ENCODE measurements at regions not wholly inside any gene's neighbourhood (a gene's known extent, or its start where the extent isn't known, plus 50 kb on each side); places are given as distances from the start of the nearest gene placed in this dataset.
A peak's percentile ranks its signal among the peaks of the same experiment; 100 is the strongest.
"Not testable (repeated sequence)": the region's sequence is repeated elsewhere in the genome, so short reads cannot be mapped to it uniquely, and the experiment has no call there.

GRCh38 chr5:101720033-101720432 is 576.1 kb downstream of the SLCO4C1 start:
- no peak for DNase-seq

- DNase-seq, result no peak
These were observed 578.4 kb downstream of the SLCO4C1 start for GRCh38 chr5:101717721-101718120.

- DNase-seq, result no peak
These were observed 579.1 kb downstream of the SLCO4C1 start for GRCh38 chr5:101716941-101717340.

- DNase-seq, result not testable (repeated sequence)
These were observed 580.3 kb downstream of the SLCO4C1 start for GRCh38 chr5:101715790-101716189.

- DNase-seq, result no peak
These were observed 606.8 kb downstream of the SLCO4C1 start for GRCh38 chr5:101689306-101689705.

GRCh38 chr5:101688156-101688555 is 607.9 kb downstream of the SLCO4C1 start:
- DNase-seq, result no peak

GRCh38 chr5:101687349-101687985 is 608.6 kb downstream of the SLCO4C1 start:
- DNase-seq, result no peak

- DNase-seq, result no peak
These were observed 609.4 kb downstream of the SLCO4C1 start for GRCh38 chr5:101686536-101687157.

GRCh38 chr5:101679816-101680215 is 616.3 kb downstream of the SLCO4C1 start:
- no peak for DNase-seq

- DNase-seq, result peak; percentile 41 to 51
These were observed 617.4 kb downstream of the SLCO4C1 start for GRCh38 chr5:101678481-101679193.

GRCh38 chr5:101677961-101678360 is 618.1 kb downstream of the SLCO4C1 start:
- DNase-seq, result no peak

GRCh38 chr5:101676646-101677045 is 619.4 kb downstream of the SLCO4C1 start:
- DNase-seq, result no peak

- DNase-seq, result no peak
These were observed 620.4 kb downstream of the SLCO4C1 start for GRCh38 chr5:101675510-101676219.

- no peak for DNase-seq
These were observed 623.0 kb downstream of the SLCO4C1 start for GRCh38 chr5:101673120-101673519.

GRCh38 chr5:101664071-101664791 is 631.9 kb downstream of the SLCO4C1 start:
- no peak for DNase-seq

- DNase-seq, result no peak
These were observed 632.5 kb downstream of the SLCO4C1 start for GRCh38 chr5:101663543-101663942.

- DNase-seq, result no peak
These were observed 633.8 kb downstream of the SLCO4C1 start for GRCh38 chr5:101662263-101662662.

- DNase-seq, result no peak
These were observed 637.7 kb downstream of the SLCO4C1 start for GRCh38 chr5:101658433-101658832.

GRCh38 chr5:101653996-101654395 is 642.1 kb downstream of the SLCO4C1 start:
- no peak for DNase-seq

- DNase-seq, result no peak
These were observed 648.2 kb downstream of the SLCO4C1 start for GRCh38 chr5:101647861-101648260.

GRCh38 chr5:101643794-101644193 is 652.3 kb downstream of the SLCO4C1 start:
- no peak for DNase-seq

- DNase-seq, result no peak
These were observed 658.5 kb downstream of the SLCO4C1 start for GRCh38 chr5:101637599-101637998.

GRCh38 chr5:101627770-101628169 is 668.3 kb downstream of the SLCO4C1 start:
- DNase-seq, result not testable (repeated sequence)

Data from activated CD4-positive, alpha-beta T cell treated with anti-CD3 and anti-CD28 coated beads, Interleukin-2, amount 50 U/mL, for 48 hours (primary cell).